Renal pelvis (tissue), 1 donor: ENCODE measurements at regions not wholly inside any gene's neighbourhood (a gene's known extent, or its start where the extent isn't known, plus 50 kb on each side); places are given as distances from the start of the nearest gene placed in this dataset.

Experiments used
- DNase-seq: peaks from one replicate; pipeline ENCODE4 v3.0.0-alpha.2; 2013

GRCh38 chr6:40832691-40833090 lies 206.3 kb downstream of the UNC5CL start:
- DNase-seq, result no peak

GRCh38 chr6:40831381-40831780 lies 207.6 kb downstream of the UNC5CL start:
- no peak for DNase-seq

- DNase-seq, result peak; percentile 12
Observed at GRCh38 chr6:40825102-40825501, 213.9 kb downstream of the UNC5CL start.

- peak; percentile 65 for DNase-seq
Observed at GRCh38 chr6:40823917-40824891, 214.8 kb downstream of the UNC5CL start.

GRCh38 chr6:40822619-40823018 lies 216.4 kb downstream of the UNC5CL start:
- DNase-seq, result no peak

GRCh38 chr6:40819182-40819834 lies 219.7 kb downstream of the UNC5CL start:
- DNase-seq, result no peak

GRCh38 chr6:40817369-40817768 lies 221.7 kb downstream of the UNC5CL start:
- DNase-seq, result no peak

- DNase-seq, result no peak
Observed at GRCh38 chr6:40816601-40817000, 222.4 kb downstream of the UNC5CL start.

- no peak for DNase-seq
Observed at GRCh38 chr6:40815731-40816130, 223.3 kb downstream of the UNC5CL start.

GRCh38 chr6:40810171-40810570 lies 223.0 kb upstream of the LRFN2 start:
- no peak for DNase-seq

GRCh38 chr6:40809627-40810026 lies 222.5 kb upstream of the LRFN2 start:
- no peak for DNase-seq

GRCh38 chr6:40807484-40807883 lies 220.3 kb upstream of the LRFN2 start:
- DNase-seq, result no peak

GRCh38 chr6:40806256-40806864 lies 219.2 kb upstream of the LRFN2 start:
- DNase-seq, result no peak

- no peak for DNase-seq
Observed at GRCh38 chr6:40805336-40805735, 218.2 kb upstream of the LRFN2 start.

GRCh38 chr6:40804905-40805304 lies 217.7 kb upstream of the LRFN2 start:
- DNase-seq, result no peak

GRCh38 chr6:40803897-40804702 lies 216.9 kb upstream of the LRFN2 start:
- DNase-seq, result no peak

- DNase-seq, result no peak
Observed at GRCh38 chr6:40802481-40802880, 215.3 kb upstream of the LRFN2 start.

- DNase-seq, result no peak
Observed at GRCh38 chr6:40799296-40800140, 212.4 kb upstream of the LRFN2 start.

- no peak for DNase-seq
Observed at GRCh38 chr6:40798069-40798770, 211.1 kb upstream of the LRFN2 start.
